C1 segment of cervical spinal cord (tissue), 14 donors: ENCODE measurements at regions not wholly inside any gene's neighbourhood (a gene's known extent, or its start where the extent isn't known, plus 50 kb on each side); places are given as distances from the start of the nearest gene placed in this dataset.

Source experiments
- DNase-seq, 14 donors: peaks; one replicate each; lab custom pipeline; 2025; lab: John Stamatoyannopoulos, UW

DNA sequence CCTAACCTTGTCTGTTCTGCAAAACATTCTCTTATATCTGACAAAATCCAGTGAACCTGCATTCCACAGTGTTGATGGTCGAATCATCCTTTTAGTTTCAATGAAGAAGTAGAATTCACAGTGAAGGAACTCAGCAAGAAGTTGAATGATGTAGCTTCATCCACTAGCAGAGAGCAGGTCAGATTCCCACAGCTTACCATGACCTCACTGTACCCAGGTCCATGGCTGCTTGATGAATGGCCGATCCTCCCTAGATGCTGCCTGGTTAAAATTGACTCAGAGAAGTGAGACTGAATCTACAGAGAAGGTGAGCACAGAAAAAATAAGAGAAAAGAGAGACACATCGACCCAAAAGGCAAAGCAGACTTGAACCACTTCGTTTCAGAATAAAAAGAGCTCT is 906.0 kb upstream of the CHAC2 start:
- DNase-seq: no peak

DNA sequence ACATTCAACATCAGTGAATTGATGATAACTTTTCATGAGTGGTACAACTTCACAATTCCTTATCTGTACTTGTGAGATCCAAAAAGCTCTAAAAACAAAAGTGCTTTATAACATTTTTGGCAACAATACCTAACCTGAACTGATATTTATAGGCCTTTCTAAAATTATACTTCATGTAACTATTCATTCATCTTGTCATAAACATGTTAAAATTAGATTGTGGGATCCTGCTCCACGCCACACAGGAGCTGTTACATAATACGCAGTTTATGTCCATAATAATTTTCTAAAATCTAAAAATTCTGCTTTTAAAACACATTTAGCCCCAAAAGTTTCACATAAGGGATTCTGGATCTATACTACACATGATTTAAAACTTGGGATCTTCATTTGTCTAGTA is 908.5 kb upstream of the CHAC2 start:
- no peak for DNase-seq

DNA sequence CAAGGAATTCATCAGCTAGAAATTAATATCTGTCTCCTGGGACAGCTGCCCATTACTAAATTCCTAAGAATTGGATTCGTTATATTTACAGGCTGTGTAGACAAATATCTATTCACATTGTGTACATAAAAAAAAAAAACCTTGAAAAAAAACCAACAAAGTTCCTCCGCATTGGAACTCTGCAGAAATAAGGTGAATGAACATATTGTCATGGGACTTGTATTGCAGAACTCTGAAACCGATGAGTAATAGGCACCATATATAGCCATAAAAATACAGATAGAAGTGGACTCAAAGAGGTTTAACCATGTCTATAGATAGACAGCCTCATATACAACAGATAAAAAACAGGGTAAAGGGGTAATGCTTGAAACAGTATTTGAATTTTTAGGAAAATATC is 909.9 kb upstream of the CHAC2 start:
- DNase-seq: no peak

DNA sequence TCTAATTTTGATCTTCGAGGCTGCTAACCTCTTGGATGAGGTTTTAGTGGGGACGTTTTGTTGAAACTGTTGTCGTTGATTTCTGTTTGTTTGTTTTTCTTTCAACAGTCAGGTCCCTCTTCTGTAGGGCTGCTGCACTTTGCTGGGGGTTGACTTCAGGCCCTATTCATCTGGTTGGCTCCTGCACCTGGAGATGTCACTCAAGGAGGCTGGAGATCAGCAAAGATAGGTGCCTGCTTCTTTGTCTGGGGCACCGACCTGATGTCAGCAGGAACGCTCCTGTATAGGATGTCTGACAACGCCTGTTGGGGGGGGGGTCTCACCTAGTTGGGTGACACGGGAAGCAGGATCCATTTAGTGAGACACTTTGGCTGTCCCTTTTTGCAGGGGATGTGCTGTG is 915.6 kb upstream of the CHAC2 start:
- no peak for DNase-seq

DNA sequence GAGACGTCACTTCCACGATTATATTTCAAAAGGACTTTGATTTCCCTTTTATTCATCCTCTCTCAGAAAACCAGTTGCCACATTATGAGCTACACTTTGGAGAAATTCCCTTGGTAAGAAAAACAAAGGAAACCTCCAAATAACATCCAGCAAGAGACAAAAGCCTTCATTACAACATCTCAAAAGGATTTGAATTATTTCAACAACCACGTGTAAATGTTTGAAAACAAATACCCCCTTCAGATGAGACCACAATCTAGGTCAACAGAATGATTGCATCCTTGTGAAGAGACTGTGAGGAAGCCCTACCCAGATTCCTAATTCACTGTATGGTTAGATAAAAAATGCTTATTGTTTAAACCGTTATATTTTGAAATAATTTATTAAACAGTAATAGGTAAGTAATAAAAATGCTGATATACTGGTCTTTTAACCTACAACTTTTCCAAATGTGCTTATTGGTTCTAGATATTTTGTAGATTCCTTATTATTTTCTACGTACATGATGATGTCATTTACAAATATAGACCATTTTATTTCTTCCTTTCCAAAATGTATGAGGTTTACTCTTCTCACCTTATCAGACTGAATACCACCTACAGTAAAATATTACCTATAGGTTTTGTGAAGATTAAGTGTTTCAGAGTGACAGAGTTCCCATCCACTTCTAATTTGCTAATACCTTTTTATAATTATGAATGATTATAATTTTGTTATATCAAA is 922.7 kb upstream of the CHAC2 start:
- no peak for DNase-seq

- no peak for DNase-seq
Measured at GRCh38 chr2:52835909-52836308, 931.7 kb upstream of the CHAC2 start.

DNA sequence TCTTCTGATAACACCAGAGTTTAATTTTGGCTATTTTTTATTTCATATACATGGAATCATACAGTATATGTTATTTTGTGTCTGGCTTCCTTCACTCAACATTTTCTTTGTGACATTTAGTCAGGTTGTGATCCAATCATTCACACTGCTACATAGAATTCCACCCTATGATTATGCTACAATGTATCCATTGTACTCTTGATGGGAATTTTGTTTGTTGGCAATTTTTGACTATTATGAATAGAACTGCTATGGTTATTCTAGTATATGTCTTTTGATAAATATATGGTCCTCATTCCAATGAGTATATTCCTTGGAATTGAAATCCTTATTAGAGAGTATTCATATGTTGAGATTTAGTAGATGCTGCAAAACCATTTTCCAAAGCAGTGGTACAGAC is 936.4 kb upstream of the CHAC2 start:
- no peak for DNase-seq

DNA sequence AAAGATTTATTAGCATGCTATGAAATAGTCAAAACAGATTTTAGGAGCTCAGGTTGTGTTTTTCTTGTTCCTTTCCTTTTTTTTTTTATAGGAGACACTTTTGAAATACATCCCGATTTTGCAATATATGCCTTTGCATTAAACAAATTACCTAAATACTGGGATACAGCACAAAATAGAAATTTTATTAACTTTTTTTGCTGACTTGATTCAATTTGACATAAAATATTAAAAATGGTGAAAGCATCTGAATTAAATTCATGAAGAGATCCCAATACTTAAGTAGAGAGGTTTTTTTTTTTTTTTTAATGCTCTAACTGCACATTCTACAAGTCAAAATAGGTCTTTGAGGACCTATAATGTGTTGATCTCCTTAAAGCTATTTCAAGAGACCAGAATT is 939.5 kb upstream of the CHAC2 start:
- DNase-seq: no peak

DNA sequence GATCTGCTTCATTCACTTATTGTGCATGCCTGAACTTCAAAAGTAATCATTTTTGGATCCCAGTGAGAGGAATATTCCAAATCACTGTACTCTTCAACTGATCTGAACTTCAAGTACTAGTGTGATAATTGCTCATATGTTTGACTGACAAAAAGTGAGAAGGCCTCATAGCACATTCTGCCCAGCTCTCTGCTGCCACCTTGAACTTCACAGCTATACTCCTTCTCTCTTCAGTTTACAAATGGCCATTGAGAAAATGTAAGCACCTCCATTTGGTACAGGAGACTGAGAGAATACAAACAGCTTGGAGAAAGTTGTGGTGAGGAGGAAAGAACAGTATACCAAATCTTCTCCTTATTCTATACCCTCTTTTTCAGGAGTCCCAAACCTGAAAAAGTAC is 946.0 kb upstream of the CHAC2 start:
- DNase-seq: no peak

DNA sequence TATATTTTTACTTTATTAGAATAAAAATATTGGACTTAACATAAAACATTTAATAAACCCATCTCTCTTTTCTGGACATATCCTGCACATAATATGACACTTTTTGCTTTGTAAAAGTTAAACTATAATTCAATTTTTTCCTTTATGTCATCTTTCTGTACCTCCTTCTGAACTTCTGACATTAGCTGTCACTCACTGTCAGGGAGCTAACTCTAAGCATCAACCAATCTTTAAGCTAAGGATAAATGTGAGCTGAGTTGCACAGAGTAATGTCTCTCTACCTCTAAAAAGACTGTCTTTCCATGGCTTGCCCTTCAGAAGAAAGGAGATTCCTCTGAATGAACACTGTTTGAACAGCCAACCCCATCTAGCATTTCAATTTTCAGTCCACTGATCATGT is 948.6 kb upstream of the CHAC2 start:
- no peak for DNase-seq

DNA sequence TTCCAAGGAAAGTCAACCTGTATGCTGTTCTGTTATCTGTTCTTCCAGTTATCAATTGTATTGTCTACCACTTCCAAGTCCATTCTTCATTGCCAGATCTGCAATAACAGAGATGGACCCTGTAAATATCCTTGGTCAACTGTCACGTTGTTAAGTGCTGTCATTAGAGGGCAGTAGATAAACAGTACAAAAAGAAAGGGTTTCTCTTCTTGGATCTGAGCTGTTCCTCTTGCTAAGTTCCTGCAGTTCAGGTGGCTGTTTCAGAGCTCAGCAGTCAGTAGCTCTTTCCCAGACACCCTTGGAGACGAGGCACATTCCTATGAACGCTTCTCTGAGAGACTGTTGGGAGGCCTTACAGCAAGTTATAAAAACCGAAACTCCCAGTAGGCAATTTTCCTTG is 957.1 kb upstream of the CHAC2 start:
- DNase-seq: peak in 2 of 14 donors; percentile 2 to 7

DNA sequence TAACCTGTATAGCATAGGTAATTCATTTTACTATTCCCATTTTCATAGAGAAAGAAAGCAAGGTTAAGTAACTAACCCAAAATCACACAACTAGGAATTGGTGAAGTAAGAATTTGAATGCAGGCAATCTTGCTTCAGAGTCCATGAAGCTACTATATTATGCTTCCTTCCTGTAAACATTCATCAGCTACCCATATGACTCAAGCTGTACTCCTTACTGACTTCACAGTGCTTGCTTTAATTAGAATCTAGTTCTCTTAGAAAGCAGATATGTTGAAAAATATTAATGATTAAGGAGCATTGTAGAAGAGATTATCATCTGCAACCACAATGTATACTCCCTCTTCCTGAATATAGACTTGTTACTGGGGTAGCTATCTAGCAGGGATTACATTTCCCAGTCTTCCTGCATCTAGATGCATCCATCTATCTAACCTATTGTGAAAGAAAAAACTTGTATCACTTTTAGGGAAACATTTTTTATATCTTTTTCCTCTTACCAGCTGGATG is 961.6 kb upstream of the CHAC2 start:
- DNase-seq: no peak

DNA sequence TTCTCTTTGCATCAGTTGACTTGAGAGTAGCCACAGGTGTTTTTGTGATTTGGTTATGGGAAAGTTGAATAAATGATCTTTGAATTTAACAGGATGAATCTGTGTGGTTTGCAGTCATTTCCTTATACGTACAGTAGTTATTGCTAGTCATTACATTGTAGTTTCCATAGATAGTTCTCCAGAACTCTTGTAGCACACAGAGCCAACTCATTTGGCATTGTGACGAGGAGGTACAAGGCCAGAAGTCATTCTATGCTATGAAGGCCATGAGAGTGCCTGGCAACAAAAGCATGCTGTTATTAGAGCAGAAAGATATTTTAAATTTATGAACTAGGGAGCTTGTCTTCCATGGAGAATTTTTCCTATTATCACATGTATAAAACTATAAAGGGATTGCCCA is 973.0 kb upstream of the CHAC2 start:
- no peak for DNase-seq

DNA sequence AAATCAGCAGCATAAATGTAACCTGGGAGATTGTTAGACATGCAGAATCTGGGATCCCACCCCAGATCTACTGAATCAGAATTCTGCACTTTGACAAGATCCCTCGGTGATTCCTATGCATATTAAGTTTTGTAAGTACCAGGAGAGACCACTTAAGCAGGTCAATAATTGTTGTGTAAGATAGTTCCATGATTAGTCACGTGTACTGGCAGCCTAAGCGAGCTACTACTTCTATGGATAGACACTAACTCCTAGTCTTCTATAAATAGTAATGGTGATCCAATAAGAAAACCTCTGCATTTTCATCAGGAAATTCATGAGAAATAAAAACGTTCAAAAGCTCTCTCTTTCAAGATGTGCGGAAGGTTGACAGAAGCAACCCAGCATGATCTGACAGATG is 988.2 kb upstream of the CHAC2 start:
- DNase-seq: no peak

- DNase-seq: no peak
Measured at GRCh38 chr2:52776571-52776970, 991.0 kb upstream of the CHAC2 start.

DNA sequence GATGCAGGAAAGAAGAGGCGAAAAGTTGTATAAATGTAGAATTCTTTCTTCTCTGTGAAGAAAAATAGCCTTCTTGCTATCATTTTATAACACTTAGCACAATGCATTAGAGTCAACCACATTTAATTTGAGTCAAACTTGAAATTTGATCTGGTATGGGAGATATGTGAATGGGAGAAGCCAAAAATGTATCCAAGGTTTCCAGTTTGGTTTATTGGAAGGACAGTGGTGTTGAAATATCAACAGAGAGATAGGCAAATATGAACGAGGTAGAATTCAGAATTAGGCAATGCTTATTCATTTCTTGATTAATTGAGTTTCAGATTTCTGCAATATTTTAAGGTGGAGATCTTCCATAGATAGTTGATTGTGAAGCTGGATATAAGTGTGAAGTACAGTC is 991.9 kb upstream of the CHAC2 start:
- DNase-seq: no peak

DNA sequence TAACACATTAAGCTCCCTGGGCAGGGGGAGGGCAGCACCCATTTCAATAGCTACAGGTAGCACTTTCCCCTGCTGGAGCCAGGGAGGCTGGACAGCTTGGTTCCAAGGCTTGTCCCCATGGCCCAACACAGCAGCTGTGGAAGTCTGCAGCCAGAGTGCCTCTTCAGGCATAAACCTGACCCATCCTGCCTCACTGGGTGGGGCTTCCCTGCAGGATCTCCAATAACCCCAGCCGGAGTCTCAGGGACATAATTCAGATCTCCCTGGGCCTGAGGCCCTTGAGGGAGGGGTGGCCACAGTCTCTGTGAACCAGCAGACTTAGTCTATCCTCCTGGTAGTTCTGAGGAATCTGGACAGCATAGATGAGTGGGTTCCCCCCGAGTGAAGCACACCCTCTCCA is 1001.9 kb upstream of the CHAC2 start:
- no peak for DNase-seq

DNA sequence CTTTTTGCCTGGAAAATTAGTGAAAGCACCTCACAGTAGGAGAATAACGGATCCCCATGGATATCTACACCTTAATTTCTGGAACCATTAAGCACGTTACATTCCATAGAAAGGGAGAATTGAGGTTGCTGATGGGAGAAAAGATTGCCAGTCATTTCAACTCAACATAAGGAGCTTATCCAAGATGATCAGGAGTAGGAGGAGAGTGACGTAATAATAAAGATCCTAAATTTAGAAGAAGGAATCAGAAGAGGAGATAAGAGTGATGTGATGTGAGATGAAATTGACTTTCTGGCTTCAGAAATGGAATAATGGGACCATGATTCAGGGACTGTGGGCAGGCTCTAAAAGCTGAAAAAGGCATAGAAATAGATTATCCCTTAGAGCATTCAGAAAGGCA is 1017.8 kb upstream of the CHAC2 start:
- no peak for DNase-seq

- no peak for DNase-seq
Measured at GRCh38 chr2:52745144-52745543, 1022.5 kb upstream of the CHAC2 start.

GRCh38 chr2:52732849-52733395 is 1034.7 kb upstream of the CHAC2 start:
- DNase-seq: no peak

- DNase-seq: no peak
Measured at GRCh38 chr2:52724585-52724984, 1043.0 kb upstream of the CHAC2 start.

DNA sequence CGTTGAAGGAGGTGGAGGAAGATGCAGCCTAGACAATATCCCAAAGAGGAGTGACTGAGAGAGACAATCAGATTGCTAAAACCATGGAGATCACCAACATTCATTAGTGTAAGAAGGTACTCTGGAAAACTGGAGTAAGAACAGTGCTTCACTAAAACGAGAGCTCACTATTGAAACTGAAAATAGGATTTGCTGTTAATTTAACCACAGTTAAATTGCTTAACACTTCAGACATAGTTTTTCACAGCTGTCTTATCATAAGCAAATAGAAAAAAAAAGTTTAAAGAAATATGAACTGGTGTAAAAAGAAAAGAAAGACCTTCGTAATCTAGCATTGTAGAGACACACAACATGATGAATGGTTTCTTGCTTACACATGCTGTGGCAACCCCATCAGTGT is 1049.8 kb upstream of the CHAC2 start:
- DNase-seq: no peak

- peak in 2 of 14 donors; percentile 2 to 51 for DNase-seq
Measured at GRCh38 chr2:52710810-52711618, 1056.6 kb upstream of the CHAC2 start.
